Liver (tissue), 8 donors: ENCODE measurements at regions not wholly inside any gene's neighbourhood (a gene's known extent, or its start where the extent isn't known, plus 50 kb on each side); places are given as distances from the start of the nearest gene placed in this dataset.

Experiments
- DNase-seq: peaks from one replicate; pipeline ENCODE4 v3.0.0-alpha.2; 2017; ENCODE audit warnings: low spot score
- H3K27ac ChIP-seq, 2 donors: one replicate each; pipeline ENCODE4 v1.7.0; 2013; ENCODE audit warnings: inconsistent platforms in 2 of 2, low read length in 2 of 2, control low read depth in 1 of 2, low read depth in 1 of 2, mild to moderate bottlenecking in 1 of 2
- H3K27me3 ChIP-seq, 4 donors: one replicate each; pipeline versions ENCODE4 v1.6.1 to v1.7.0; 2013; ENCODE audit warnings: low read length in 3 of 4, inconsistent platforms in 1 of 4, mild to moderate bottlenecking in 1 of 4, moderate library complexity in 1 of 4; ENCODE audit not compliant: control insufficient read depth in 4 of 4, insufficient read depth in 4 of 4
- H3K36me3 ChIP-seq, 4 donors: one replicate each; pipeline versions ENCODE4 v1.6.1 to v1.7.0; 2013; ENCODE audit warnings: low read length in 3 of 4, mild to moderate bottlenecking in 3 of 4, low read depth in 1 of 4, moderate library complexity in 1 of 4; ENCODE audit not compliant: control insufficient read depth in 4 of 4, insufficient read depth in 3 of 4
- H3K4me1 ChIP-seq, 4 donors: one replicate each; pipeline versions ENCODE4 v1.6.1 to v1.7.0; 2013; ENCODE audit warnings: low read length in 3 of 4, mild to moderate bottlenecking in 3 of 4, moderate library complexity in 1 of 4; ENCODE audit not compliant: control insufficient read depth in 4 of 4, insufficient read depth in 4 of 4
- H3K4me3 ChIP-seq, 3 donors: one replicate each; pipeline versions ENCODE4 v1.6.1 to v1.7.0; 2013; ENCODE audit warnings: low read length in 3 of 3, control low read depth in 1 of 3, low read depth in 1 of 3, mild to moderate bottlenecking in 1 of 3
- H3K9ac ChIP-seq, 2 donors: one replicate each; pipeline ENCODE4 v1.7.0; 2013; ENCODE audit warnings: low read length in 2 of 2, mild to moderate bottlenecking in 2 of 2, moderate library complexity in 2 of 2, control low read depth in 1 of 2, low read depth in 1 of 2
- H3K9me3 ChIP-seq, 4 donors: one replicate each; pipeline versions ENCODE4 v1.6.1 to v1.7.0; 2013; ENCODE audit warnings: low read length in 3 of 4; ENCODE audit not compliant: control insufficient read depth in 4 of 4
- ATF3 ChIP-seq: IDR thresholded peaks from 2 replicates; pipeline ENCODE4 v1.6.1; 2016; ENCODE audit warnings: antibody characterized with exemption
- CTCF ChIP-seq: fragments of 150-350 bp; IDR thresholded peaks from 2 replicates; pipeline ENCODE4 v1.5.1; 2017; ENCODE audit warnings: improper control_type of control experiment, low read depth, low read length; ENCODE audit not compliant: missing input control
- FOXA1 ChIP-seq: IDR thresholded peaks from 2 replicates; pipeline ENCODE4 v1.6.1; 2016; ENCODE audit warnings: antibody characterized with exemption
- FOXA2 ChIP-seq: IDR thresholded peaks from 2 replicates; pipeline ENCODE4 v1.6.1; 2016; ENCODE audit warnings: antibody characterized with exemption
- HNF4A ChIP-seq, 2 donors: conservative IDR thresholded peaks; 2 replicates each; pipeline ENCODE4 v1.6.1; 2016; ENCODE audit warnings: antibody characterized with exemption in 2 of 2, mild to moderate bottlenecking in 2 of 2
- HNF4G ChIP-seq: IDR thresholded peaks from 2 replicates; pipeline ENCODE4 v1.6.1; 2016; ENCODE audit warnings: antibody characterized with exemption
- JUND ChIP-seq, 2 donors: IDR thresholded peaks; 2 replicates each; pipeline ENCODE4 v1.6.1; 2016; ENCODE audit warnings: antibody characterized with exemption in 2 of 2
- MAX ChIP-seq: IDR thresholded peaks from 2 replicates; pipeline ENCODE4 v1.6.1; 2016; ENCODE audit warnings: antibody characterized with exemption
- REST ChIP-seq: IDR thresholded peaks from 2 replicates; pipeline ENCODE4 v1.6.1; 2016; ENCODE audit warnings: antibody characterized with exemption, mild to moderate bottlenecking
- RXRA ChIP-seq, 2 donors: IDR thresholded peaks; 2 replicates each; pipeline ENCODE4 v1.6.1; 2017 to 2018; ENCODE audit warnings: antibody characterized with exemption in 2 of 2, mild to moderate bottlenecking in 1 of 2
- SP1 ChIP-seq: IDR thresholded peaks from 2 replicates; pipeline ENCODE4 v1.6.1; 2018; ENCODE audit warnings: antibody characterized with exemption, mild to moderate bottlenecking
- TAF1 ChIP-seq: conservative IDR thresholded peaks from 2 replicates; pipeline ENCODE4 v1.6.1; 2016; ENCODE audit warnings: antibody characterized with exemption, mild to moderate bottlenecking
- YY1 ChIP-seq: IDR thresholded peaks from 2 replicates; pipeline ENCODE4 v1.6.1; 2016; ENCODE audit warnings: antibody characterized with exemption, mild to moderate bottlenecking
- ZBTB33 ChIP-seq: IDR thresholded peaks from 2 replicates; pipeline ENCODE4 v1.6.1; 2016; ENCODE audit warnings: antibody characterized with exemption
- WGBS: extraction: QIAGEN DNeasy Blood & Tissue Kit; methylation state at CpG from one replicate; pipeline ENCODE4 v1.1.7; 2013; 5-methylcytosine and 5-hydroxymethylcytosine counted together
- donor health status: healthy.
- donor health status: healthy.
- donor health status: healthy.
- donor health status: healthy.
- donor health status: healthy.

- H3K9me3 ChIP-seq, result no peaks in the 10 kb centered on the region
- 86% methylated on average over 9 of the region's 9 CpGs for WGBS
- H3K4me1 ChIP-seq, result peaks cover 5 to 20% (median 15%) of the 10 kb centered on the region in 4 donors
- H3K27ac ChIP-seq, result no peak overlapping the region
- no peak overlapping the region for H3K9ac ChIP-seq
- no peaks in the 10 kb centered on the region for H3K36me3 ChIP-seq
- no peaks in the 10 kb centered on the region for H3K27me3 ChIP-seq
- no peak for DNase-seq
- no peak overlapping the region for H3K4me3 ChIP-seq
- TF ChIP-seq CTCF (no peak), HNF4G (no peak), FOXA1 (no peak), SP1 (no peak), FOXA2 (no peak), JUND (IDR thresholded peaks at IDR 0.05) (no peak), ATF3 (no peak), MAX (no peak), HNF4A (conservative IDR thresholded peaks at IDR 0.05) (no peak), ZBTB33 (no peak), TAF1 (no peak), REST (no peak), RXRA (IDR thresholded peaks at IDR 0.05) (no peak), YY1 (no peak)
Observed at GRCh38 chr4:38489011-38489861, 174.8 kb upstream of the KLF3 start.
